GM19025 (cell line): ENCODE measurements at regions not wholly inside any gene's neighbourhood (a gene's known extent, or its start where the extent isn't known, plus 50 kb on each side); places are given as distances from the start of the nearest gene placed in this dataset.
A peak's percentile ranks its signal among the peaks of the same experiment; 100 is the strongest.

ENCODE experiments used
- ATAC-seq: cut with Tn5 transposase; IDR thresholded peaks from one replicate; pipeline ENCODE4 v1.9.1; 2021; ENCODE audit warnings: mild to moderate bottlenecking, low read depth, moderate library complexity; ENCODE audit not compliant: unreplicated experiment

DNA sequence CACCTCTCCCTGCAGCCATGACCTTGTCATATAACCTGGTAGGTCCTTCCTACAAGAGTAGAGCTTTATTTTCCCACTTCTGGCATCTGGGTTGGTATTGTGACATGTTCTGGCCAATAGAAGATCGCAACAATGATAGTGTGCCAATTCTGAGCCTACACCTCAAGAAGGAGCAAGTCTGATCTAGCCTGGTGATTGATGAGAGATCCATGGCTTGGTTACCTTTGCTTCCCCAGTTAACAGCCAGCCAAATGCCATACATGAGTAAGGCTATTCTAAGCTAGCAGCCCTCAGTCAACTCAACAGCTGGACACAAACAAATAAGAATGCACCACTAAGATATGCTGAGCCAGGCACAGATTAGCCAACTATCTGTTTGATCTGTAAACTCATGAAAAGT, 226.7 kb downstream of the LMO4 start:
- no peak for ATAC-seq

DNA sequence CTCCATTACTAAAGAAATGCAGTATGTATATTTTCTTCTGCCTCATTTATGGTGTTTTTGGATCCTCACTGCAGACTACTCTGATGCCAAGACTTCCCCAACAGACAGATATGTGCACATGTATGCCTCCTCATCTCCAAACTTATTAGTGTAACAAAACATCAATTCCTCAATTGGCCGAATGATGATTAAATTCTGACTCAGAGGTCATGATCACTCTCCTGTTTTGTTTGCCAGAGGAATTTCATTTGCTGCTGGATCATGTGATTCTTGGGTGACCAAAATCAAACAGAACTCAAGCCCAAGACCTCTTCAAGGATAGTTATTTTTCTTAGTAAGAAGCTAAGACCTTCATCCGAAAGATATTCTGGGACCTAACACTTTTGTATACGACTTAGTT, 227.6 kb downstream of the LMO4 start:
- ATAC-seq = no peak

DNA sequence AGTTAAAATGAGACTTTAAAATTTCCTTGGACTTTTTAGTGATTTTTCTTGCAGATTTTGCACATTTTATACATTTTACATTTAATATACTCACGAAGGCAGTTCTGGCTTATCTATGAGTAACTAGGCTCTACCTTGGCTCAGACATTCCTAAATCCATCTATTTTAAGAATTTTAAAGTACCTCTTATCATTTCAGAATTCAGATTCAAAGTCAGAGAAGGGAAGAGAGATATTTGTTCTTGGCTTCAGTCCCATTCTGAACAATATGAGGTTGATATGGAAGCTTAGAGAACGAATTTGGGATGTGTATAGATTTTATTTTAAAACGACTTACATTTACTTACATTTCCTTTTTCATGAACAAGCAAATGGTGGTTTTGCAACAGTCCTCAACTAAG, 230.2 kb downstream of the LMO4 start:
- ATAC-seq = no peak

DNA sequence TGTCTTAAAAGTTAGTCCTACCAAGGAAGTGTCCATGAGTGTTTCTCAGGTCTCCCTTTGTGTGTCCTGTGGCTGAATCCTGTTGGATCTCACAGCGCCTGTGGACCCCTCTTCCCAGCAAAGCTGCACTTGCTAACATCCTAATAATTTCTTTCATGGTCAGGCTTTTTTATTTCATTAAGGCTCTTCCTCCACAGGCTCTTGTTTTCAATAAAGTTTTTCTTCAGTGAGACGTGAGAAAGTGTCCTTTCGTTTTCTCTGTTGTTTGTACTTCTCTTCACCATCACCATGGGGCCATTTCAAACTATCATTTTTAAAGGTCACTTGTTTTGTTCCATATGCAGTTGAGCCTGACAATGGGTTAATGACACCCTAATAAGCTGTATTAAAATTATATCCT, 231.5 kb downstream of the LMO4 start:
- no peak for ATAC-seq

DNA sequence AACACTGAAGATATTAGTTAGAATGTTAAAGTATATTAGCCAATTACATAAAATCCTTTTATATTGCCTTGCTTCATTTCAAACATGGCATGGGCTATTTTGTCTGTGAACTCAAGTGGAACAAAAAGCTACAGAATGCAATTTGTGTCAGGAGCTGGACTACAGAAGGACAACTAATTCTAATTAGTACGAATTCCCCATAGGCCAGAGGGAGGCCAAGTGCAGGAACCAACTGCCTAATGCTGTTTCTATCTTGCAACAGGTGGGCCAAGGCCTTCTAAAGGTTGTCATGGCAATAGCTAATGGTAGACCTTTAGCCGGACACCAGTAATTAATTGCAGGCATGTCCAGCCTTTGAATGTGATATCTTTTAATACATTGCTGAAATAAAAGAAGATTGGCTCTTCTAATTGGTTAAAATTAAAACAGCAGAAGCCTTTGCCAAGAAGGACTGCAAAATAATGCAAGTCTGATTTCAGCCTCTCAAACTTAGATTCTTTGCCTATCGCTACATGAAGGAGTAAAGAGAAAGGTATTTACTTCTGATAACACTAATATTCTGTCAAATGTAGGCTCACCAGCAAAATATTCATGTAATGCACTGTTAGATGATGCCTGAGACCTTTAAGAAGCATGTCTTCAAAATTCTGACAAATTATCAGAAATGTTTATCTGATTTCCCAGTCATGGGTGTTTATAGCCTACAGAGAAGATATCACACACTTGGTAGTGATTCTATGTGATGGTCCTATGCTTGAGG, 232.1 kb downstream of the LMO4 start:
- no peak for ATAC-seq

DNA sequence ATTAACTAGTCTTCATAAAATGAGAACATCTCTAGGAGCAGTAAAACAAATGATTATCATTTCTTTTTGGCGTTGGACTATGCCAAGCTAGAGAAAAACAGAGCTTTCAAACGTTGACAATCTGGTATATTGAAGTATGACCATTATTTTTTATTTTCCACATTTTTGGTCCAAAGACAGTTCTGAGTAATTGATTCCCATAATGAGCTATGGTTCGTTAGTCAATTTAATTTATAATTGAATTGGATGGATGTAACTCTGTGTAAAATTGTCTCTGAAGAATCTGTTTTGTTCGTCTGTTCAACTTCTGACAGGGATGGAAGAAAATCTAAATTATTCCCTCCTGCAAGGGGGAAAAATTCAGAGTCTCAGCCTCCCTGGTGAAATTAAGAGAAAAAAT, 234.5 kb downstream of the LMO4 start:
- no peak for ATAC-seq

DNA sequence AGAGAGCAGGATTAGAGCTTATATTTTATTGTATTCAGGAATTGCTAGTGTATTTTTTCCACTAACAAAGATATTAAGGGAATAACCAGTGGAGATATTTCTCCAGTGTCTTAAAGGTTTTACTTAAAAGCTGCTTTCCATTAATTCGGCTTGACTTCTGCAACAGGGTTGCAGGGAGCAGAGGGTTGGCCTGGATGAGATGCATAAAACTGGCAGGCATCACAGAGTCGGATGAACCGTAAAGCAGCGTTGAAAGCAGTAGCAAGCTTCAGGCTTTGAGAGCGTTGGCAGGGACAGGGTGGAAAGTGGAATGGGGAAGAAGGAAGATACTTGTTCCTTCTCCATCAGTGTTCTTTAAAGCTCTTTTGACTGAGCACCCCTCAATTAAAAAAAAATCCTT, 237.2 kb downstream of the LMO4 start:
- ATAC-seq = no peak

DNA sequence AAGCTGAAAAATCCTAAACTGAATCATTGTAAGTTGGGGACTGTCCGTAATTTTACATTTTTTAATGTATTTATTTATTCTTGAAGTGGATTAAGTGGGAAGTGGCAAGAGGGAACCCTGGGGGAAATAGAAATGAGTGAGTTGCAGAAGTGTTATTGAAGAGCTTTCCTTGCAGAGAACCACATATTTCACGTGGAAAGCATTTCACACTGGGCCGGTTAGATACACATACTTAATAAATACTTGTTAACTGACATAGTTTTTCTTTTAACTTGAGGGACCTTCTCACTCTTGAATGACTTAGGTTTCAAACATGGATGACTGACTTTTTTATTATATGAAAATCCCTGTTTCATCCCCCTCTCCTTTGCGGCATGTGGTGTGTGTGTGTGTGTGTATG, 239.3 kb downstream of the LMO4 start:
- no peak for ATAC-seq

DNA sequence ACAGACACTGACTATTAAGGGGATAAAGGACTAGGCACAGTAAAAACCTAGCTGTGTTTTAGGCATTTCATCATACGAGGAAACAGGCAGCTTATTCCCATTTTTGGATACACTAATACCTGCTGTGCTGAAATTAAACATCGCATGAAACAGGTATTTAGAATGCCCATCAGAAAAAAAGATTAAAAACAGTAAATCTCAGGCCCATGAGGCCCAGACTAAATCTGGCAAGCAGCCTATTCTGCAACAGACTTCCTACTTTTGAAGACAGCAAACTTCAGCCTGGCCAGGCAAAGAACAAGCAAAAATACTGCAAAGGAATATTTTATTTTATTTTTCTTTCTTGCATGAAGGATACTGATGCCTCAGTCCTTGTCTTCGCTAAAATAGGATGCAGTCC, 240.2 kb downstream of the LMO4 start:
- no peak for ATAC-seq

DNA sequence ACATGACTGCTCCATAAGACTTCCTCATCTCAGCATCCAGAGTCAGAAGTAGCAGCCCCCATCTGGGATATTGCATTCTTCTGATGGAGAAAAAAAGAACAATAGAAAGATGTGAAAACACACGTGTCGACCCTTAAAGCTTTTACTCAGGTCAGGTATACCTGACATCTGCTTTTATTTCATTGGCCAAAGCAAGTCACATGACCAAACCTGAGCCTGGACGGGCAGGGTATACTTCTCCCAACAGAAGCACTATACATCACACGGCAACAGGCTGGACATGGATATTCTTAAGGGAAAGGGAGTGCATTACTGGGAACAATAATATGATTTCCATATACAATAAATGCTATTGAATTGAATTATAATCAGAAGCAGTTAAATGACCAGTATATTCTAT, 243.3 kb downstream of the LMO4 start:
- ATAC-seq = no peak

DNA sequence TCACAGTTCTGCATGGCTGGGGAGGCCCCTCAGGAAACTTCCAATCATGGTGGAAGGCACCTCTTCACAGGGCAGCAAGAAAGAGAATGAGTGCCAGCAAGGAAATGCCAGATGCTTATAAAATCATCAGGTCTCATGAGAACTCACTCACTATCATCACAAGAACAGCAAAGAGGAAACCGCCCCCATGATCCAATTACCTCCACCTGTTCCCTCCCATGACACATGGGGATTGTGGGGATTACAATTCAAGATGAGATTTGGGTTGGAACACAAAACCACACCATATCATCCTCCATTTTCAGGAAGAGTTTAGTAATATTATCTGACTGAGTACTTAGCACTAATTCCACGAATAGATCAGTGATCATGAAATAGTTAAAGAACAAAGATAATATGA, 244.2 kb downstream of the LMO4 start:
- ATAC-seq = no peak

DNA sequence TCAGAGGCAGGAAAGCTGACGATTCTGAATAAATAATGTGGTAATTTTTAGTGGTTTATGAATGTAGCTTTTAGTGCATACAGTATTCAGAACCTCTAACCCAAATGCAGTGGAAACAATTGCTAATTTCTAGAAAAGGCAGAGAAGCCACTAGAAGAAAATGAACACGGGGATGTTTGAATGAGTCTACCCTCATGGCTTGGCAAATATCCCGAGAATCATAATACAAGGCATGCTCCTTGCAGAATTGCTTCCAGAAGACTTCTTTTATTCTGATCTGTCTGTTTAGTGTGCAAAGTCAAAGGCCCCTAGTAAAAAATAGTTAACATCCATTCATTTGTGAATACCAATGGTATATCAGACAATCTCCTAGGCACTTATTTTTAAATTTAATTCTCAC, 246.8 kb downstream of the LMO4 start:
- no peak for ATAC-seq

DNA sequence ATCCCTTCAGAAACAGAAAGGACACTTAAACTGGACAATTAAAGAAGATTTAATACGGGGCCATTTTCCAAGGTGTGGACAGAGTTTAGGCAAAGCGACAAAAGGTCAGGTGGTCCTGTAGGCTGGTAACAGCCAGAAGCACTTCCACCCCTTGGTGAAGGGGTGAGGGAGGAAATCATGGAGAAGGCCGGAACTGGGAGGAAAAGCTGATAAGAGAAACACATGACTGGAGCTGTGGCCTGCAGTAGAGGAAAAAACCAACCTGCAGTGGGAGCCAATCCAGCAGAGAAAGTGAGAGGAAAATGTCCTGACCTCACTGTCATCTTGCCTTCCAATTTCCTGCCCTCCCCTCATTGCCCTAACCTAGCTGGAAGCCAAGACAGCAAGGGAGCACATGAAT, 249.8 kb downstream of the LMO4 start:
- ATAC-seq = no peak

DNA sequence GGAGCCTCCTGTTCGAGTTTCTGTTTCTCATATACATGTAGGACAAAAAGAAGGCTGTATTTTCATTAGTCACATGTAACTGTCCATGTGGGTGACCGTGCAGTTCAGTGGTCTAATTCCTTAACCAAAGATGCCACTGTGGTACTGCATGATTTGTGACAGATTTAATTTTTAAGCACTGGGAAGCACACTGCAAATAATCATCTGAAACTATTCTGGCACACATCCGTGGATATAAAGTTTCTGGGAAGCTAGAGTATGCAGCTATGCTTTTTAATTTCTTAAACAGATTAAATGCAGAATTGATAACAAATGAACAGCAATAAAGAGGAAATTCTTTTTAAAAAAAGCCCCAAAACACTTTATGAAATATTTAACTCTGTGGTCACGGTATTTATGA, 254.8 kb downstream of the LMO4 start:
- no peak for ATAC-seq

DNA sequence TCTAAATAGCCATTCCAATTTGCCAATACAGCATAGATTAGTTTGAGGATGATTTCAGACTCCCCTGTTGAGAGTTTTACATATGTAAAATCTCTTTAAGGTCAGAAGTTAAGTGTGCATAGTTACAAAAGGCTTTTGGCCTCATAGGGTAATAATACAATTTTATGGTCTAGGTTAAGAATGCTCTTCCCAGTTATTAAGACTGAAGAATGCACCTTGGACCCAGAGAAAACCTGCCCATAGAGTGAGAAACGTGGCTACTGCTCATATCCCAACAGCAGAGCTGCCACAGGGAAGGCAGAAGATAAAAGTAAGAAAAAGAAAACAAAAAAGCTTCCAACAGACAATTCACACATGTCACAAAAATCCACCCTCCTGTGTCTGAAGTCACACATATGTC, 255.9 kb downstream of the LMO4 start:
- no peak for ATAC-seq

DNA sequence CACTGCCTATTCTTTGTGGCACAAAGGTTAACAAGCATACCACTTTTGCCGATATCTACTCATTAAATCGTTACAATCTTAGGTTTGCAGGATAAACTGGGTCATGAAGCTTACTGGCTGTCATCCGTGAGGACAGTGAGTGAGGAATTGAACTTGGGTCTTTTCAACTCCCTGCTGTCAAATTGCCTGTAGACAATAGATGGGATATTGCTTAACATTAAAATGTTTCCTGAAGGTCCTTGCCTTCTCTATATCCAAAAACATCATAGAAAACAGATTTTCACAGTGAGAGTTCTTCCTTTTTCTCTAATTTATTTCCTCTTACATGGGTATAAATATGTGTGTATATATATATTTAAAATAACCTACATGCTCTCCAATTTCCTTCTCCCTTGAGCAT, 257.8 kb downstream of the LMO4 start:
- ATAC-seq = no peak

DNA sequence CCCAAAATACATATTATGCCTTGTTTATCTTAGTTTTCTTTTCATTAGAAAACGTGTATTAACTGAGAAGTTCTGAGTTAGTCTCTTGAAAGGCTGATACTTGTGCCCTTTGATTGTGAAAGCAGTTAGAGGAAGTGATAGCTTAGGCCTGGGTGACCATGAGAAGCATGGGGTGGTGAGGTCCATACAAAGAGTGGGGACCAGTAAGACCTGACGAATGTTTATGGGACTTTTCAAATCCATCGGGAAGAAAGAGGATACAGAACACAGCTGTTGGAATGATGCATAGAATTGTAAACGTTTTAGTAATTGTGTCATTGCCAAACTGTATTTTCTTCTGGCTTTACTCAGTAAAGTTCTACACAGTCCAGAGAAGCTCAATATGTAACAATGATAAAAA, 259.8 kb downstream of the LMO4 start:
- ATAC-seq = peak; percentile 60

DNA sequence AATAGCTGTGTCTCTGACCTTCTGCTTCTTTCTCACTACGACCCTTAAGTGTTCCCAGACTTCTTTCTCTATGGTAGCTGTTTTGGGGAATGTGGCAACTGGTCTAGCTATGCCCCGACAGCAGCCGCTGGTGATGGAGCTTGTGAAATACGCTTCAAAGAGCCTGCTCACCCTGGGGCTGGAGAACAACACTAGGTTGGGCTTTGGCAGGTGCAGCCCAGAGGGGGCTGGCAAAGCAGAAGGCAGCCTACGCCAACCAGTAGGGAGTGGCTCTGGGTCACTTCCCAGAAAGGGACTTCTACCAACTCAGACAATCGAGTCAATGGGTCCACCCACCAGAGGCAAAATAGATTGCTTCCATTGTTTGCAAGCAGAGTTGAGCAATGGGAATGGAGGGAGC, 262.8 kb downstream of the LMO4 start:
- no peak for ATAC-seq

DNA sequence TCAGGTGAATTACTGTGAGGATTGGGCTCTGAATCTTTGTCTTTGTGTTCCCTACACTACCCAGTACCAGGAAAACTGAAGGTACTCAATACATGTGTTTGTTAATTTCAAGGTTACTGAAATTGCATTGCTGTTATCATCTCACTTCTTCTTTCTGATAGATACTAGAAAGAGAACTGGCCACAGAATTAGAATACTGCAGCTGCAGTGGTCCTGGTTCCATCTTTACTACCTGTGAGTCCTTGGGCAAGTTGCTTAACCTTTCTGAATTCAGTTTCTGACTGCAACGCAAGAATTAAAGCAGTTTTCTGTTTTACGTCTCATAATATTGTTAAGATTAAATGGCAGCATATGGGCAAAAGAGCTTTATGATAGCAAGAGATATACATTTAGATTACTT, 263.5 kb downstream of the LMO4 start:
- peak; percentile 90 for ATAC-seq

DNA sequence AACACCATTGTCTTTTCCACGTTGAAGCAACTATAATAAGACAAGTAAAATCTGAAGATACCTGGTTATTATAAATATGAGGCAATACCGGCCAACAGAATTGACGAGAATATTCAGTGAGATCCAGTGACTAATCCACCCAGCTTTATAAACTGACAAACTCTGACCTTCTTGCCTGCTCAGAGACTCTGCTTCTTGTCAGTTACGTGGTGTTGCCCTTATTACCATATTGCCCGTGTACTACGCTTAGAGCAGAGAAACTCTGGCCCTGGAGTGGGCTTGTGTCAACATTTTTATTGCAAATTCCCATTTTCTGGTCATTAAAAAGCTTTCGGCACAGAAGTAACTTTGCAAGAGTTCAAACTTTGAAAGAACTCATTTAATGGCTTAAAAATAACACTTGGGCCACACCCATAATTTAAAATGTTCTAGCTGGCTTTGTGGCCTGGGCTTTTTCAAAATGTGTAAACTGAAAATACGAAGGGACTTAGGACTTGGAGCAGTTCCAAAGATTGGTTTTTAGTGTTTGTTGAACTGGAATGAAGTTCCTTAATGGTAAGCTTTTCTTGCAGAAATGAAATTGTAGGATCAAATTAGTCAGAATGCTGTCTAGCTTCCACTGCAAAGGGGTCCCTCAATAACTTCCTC, 266.2 kb downstream of the LMO4 start:
- no peak for ATAC-seq

DNA sequence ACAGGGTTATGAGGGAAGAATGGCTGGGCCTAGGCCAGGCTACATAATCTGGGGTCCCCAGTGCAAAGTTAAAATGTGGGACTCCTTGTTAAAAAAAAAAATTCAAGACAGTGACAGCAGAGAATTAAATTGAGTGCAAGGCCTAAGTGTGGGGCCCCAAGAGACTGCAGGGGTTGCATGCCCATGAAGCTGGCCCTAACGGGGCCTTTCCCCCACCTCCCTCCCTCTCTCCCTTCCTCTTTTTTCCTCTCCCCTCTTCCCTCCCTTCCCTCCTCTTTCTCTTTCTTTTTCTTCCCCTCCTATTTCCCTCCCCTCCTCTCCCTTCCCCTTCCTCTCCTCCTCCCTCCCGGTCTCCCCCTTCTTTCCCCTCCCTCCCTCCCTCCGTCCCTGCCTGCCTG, 266.7 kb downstream of the LMO4 start:
- ATAC-seq = no peak

DNA sequence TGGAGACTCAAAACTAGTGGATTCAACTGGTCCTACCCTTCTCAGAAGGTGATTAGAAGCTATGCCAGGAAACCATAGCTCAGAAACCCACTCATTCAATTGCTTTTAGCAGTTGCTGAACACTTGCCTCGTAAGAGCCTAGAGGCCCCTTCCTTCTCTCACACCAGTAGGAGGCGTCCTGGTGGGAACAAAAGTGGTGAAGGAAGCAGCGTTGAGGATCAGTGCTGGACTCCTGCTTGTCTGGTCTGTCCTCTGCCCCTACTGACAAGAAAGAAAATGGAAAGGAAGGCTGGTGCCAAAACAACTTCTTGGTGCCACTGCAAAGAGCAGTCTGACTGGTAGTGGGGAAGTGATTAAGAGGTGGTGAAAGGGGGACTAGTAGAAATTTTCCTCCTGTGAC, 269.7 kb downstream of the LMO4 start:
- ATAC-seq = no peak

DNA sequence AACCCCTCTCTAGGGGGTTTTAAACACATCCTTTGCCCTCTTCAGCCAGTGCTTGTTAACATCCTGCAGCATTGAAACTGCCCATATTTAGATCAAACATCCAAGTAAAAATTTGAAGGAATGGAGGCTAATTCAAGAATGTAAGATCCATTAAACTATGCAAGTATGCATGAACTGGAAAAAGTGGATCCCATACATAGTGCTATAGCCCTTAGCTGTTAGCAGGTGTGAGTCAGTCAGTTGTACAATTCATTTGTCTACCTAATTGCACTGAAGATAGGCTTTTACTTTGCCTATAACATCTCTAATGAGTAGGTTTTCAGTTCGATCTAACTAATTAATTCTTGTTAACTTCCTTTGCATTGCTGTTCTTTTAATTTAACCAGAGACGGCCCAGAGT, 270.9 kb downstream of the LMO4 start:
- no peak for ATAC-seq
